OCI-LY7 (cell line): ENCODE measurements at regions not wholly inside any gene's neighbourhood (a gene's known extent, or its start where the extent isn't known, plus 50 kb on each side); places are given as distances from the start of the nearest gene placed in this dataset.

ENCODE experiments used
- BruUV-seq: library from RNA; stranded (reverse); fragments of 400-500 nt; replicated peaks from 2 replicates; lab custom pipeline; 2021; lab: Mats Ljungman, UMichigan
- CTCF ChIA-PET: fragments of 300-600 bp; sonication (Branson Sonifier 250); formaldehyde crosslinking; loops from one replicate; lab custom pipeline; 2022; ENCODE audit warnings: antibody characterized with exemption; ENCODE audit not compliant: unreplicated experiment; lab: Charles Lee
- POLR2A ChIA-PET: fragments of 300-600 bp; sonication (Branson Sonifier 250); formaldehyde crosslinking; loops from one replicate; lab custom pipeline; 2022; ENCODE audit warnings: antibody characterized with exemption; lab: Charles Lee
- DNase-seq: peaks from one replicate; pipeline ENCODE4 v3.0.0-alpha.2; 2015; ENCODE audit warnings: low spot score
- H2AFZ ChIP-seq: fragments of 200-600 bp; sonication (generic), shearing (Covaris generic); 2 replicates; pipeline ENCODE4 v1.6.1; 2014; ENCODE audit warnings: mild to moderate bottlenecking, antibody characterized with exemption, low read length, moderate library complexity
- H3K27ac ChIP-seq: fragments of 200-600 bp; sonication (generic); 2 replicates; pipeline ENCODE4 v1.5.1; 2014; ENCODE audit warnings: mixed run types, low read depth, mild to moderate bottlenecking, moderate library complexity, low read length, inconsistent platforms; ENCODE audit not compliant: poor library complexity, severe bottlenecking
- H3K36me3 ChIP-seq: fragments of 200-600 bp; sonication (generic); 2 replicates; pipeline ENCODE4 v1.6.1; 2014; ENCODE audit warnings: mild to moderate bottlenecking, antibody characterized with exemption, low read length, moderate library complexity, mixed read lengths; ENCODE audit not compliant: insufficient read depth
- H3K4me1 ChIP-seq: fragments of 200-600 bp; sonication (generic); 2 replicates; pipeline ENCODE4 v1.5.1; 2014; ENCODE audit warnings: mild to moderate bottlenecking, low read length; ENCODE audit not compliant: insufficient read depth, poor library complexity, severe bottlenecking
- H3K4me2 ChIP-seq: fragments of 200-600 bp; sonication (generic); 2 replicates; pipeline ENCODE4 v1.6.1; 2014; ENCODE audit warnings: mild to moderate bottlenecking, low read length
- H3K4me3 ChIP-seq: fragments of 200-600 bp; sonication (generic); 2 replicates; pipeline ENCODE4 v1.5.1; 2014; ENCODE audit warnings: mild to moderate bottlenecking, low read depth, low read length; ENCODE audit not compliant: poor library complexity, severe bottlenecking
- H3K79me2 ChIP-seq: fragments of 200-600 bp; sonication (generic); 2 replicates; pipeline ENCODE4 v1.6.1; 2016; ENCODE audit warnings: low read depth, mild to moderate bottlenecking, low read length, moderate library complexity, mixed read lengths; ENCODE audit not compliant: insufficient read depth
- H3K9me2 ChIP-seq: fragments of 200-600 bp; sonication (generic); 2 replicates; pipeline ENCODE4 v1.6.1; 2016; ENCODE audit warnings: mild to moderate bottlenecking, low read length, mixed read lengths; ENCODE audit not compliant: insufficient read depth
- H3K9me3 ChIP-seq: fragments of 200-600 bp; sonication (generic); 2 replicates; pipeline ENCODE4 v1.6.1; 2014; ENCODE audit warnings: mild to moderate bottlenecking, mixed run types, low read length, mixed read lengths
- H4K20me1 ChIP-seq: fragments of 200-600 bp; sonication (generic); 2 replicates; pipeline ENCODE4 v1.6.1; 2014; ENCODE audit warnings: mild to moderate bottlenecking, antibody characterized with exemption, low read length, moderate library complexity, mixed read lengths; ENCODE audit not compliant: insufficient read depth
- CTCF ChIP-seq: fragments of 200-600 bp; sonication (generic); conservative IDR thresholded peaks from 2 replicates; pipeline ENCODE4 v1.5.1; 2014; ENCODE audit warnings: mild to moderate bottlenecking, antibody characterized with exemption, low read length, moderate library complexity, mixed read lengths
- EZH2phosphoT487 ChIP-seq: fragments of 200-600 bp; sonication (generic); IDR thresholded peaks from 2 replicates; pipeline ENCODE4 v1.6.1; 2018; ENCODE audit warnings: low read depth, borderline replicate concordance, mild to moderate bottlenecking, mixed run types, antibody characterized with exemption, low read length, moderate library complexity, mixed read lengths
- intact Hi-C: fragments of 100-400 bp; cut with micrococcal nuclease; formaldehyde crosslinking; loops from one replicate; pipeline ENCODE4 v1.10.0; 2022; ENCODE audit not compliant: unreplicated experiment

GRCh38 chr13:50326811-50327210 is 311.6 kb downstream of the KCNRG start:
- TF ChIP-seq CTCF (no peak), EZH2phosphoT487 (no peak)
- no TSS peak for BruUV-seq
- Histone ChIP-seq H3K9me2 (no peaks in the 10 kb centered on the region), H3K36me3 (no peaks in the 10 kb centered on the region), H3K9me3 (no peaks in the 10 kb centered on the region), H2AFZ (no peak overlapping the region), H3K79me2 (no peaks in the 10 kb centered on the region), H3K27ac (no peak overlapping the region), H3K4me3 (no peak overlapping the region), H3K4me1 (no peaks in the 10 kb centered on the region), H4K20me1 (no peaks in the 10 kb centered on the region), H3K4me2 (no peak overlapping the region)
- DNase-seq, result no peak
- CTCF ChIA-PET, result interaction anchor here (0.6 kb wide), 1 partner anchor 60 kb away, joined by 3 read pairs; no protein-coding TSS in a partner anchor
- POLR2A ChIA-PET, result interaction anchor here (0.6 to 0.7 kb wide), 2 partner anchors 14 to 67 kb away, joined by 4 read pairs; no protein-coding TSS in a partner anchor
- intact Hi-C loops, result no loop called here

- CTCF ChIA-PET, result no interaction called here
Observed at GRCh38 chr13:50334115-50334778, 319.0 kb downstream of the KCNRG start.

More at GRCh38 chr13:50334115-50334778, 319.0 kb downstream of the KCNRG start:
- intact Hi-C loops, result no loop called here
- 0 out of 2 replicates have a peak, but pooled peaks cover 4% of the 10 kb centered on the region for H3K9me3 ChIP-seq
- no TSS peak for BruUV-seq
- no peaks in the 10 kb centered on the region for H3K9me2 ChIP-seq
- no peak overlapping the region for H3K4me3 ChIP-seq
- peaks cover 4% of the 10 kb centered on the region for H3K4me1 ChIP-seq
- TF ChIP-seq CTCF (no peak), EZH2phosphoT487 (no peak)
- H3K36me3 ChIP-seq, result no peaks in the 10 kb centered on the region
- H3K27ac ChIP-seq, result no peak overlapping the region
- no peaks in the 10 kb centered on the region for H3K79me2 ChIP-seq
- no peak overlapping the region for H2AFZ ChIP-seq
- no peak overlapping the region for H3K4me2 ChIP-seq
- DNase-seq, result no peak
- POLR2A ChIA-PET, result interaction anchor here (0.7 to 1.4 kb wide), 6 partner anchors 9 to 286 kb away, joined by 3 to 5 read pairs (median 3); no protein-coding TSS in a partner anchor
- no peaks in the 10 kb centered on the region for H4K20me1 ChIP-seq
